Medulla oblongata (tissue), 1 donor: ENCODE measurements at regions not wholly inside any gene's neighbourhood (a gene's known extent, or its start where the extent isn't known, plus 50 kb on each side); places are given as distances from the start of the nearest gene placed in this dataset.

ENCODE experiments used
- DNase-seq: peaks from one replicate; pipeline ENCODE4 v3.0.0-alpha.2; 2015; ENCODE audit errors: extremely low spot score

DNA sequence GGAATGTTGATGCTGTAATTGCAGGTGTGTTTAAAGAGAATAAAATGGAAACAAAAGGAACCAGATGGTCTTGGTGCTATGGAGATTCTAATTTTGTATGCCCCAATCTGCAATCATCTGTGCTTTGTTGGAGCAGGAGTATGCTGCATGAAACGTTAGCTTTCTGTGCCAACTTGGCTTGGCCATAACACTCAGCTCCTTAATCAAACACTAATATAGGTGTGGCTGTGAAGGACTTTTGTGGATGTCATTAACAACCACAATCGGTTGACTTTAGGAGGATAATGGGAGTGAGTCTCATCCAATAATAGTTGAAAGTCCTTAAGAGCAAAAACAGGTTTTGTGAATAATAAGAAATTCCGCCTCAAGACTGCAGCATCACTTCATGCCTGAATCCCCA lies 399.2 kb downstream of the NLGN4X start:
- DNase-seq = no peak

DNA sequence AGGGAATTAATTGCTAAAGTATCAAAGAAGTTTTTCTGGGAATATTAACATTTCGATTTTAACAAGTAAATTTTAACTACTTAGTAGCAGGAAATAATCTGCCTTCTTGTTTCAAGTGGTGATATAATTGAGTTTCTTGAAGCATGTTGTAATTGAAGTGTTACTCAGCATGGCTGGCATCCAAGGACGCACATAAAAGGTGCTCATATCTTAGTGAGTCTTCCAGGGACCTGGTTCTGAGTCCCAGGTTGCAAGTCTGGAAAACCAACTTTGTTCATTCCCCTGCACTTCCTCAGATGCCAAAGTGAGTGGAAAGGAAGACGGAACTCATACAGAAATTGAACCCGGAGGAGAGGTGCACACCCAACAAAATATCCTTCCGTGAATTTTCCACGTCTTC lies 399.6 kb downstream of the NLGN4X start:
- DNase-seq = no peak

DNA sequence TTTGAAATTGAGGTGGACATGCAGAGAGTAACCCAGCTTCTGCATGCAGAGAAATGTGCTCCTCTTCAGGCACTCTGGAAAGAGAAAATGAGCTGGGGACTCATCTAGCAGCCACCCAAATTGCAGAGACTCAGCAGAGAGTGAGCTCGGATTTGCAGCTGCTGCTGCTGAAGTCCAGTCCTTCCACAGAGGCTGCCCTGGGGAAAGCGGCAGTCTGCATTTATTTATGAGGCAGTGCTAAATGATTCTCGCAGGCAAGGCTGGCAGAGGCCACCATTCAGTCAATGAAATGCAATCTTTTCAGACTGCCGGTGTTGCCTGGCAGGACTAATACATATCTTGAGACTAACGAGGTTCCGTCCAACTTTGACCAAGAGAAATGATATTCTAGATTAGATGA lies 404.8 kb downstream of the NLGN4X start:
- no peak for DNase-seq

DNA sequence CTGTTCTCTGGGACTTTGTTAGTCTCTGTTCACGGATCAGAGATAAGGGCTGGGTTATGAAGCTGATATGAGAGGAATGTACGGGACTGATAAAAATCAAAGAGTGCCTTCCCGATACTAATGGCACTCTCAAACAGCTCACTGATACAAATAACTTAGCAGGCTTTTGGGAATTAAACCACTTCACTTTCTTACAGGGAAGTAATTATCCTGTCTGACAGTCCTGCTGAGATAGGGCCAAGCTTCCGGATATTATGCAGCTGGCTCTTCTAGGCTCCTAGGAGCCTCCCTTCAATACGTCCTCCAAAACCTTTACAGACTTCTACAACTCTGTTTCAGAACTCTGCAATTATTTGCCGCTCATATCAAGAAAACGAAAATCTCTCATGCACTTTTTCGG lies 418.0 kb downstream of the NLGN4X start:
- no peak for DNase-seq

DNA sequence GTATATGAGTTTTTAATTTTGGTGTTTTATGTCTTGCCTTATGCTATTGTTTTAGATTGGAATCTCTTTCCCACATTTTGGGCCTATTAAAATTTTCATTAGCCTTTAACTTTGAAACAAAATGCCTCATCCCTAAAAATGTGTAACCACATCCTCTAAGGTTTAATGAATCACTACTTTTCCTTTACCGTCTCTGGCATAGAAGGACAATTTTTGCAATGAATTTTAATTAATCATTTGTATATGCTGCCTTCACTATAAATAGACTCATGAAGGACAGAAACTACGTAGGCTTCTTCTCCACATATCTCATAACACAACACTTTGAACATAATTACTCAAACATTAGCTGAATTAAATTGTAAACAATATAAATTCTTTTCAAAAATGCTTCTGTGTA lies 421.5 kb downstream of the NLGN4X start:
- DNase-seq = no peak

GRCh38 chrX:5802391-5802790 lies 426.3 kb downstream of the NLGN4X start:
- no peak for DNase-seq

DNA sequence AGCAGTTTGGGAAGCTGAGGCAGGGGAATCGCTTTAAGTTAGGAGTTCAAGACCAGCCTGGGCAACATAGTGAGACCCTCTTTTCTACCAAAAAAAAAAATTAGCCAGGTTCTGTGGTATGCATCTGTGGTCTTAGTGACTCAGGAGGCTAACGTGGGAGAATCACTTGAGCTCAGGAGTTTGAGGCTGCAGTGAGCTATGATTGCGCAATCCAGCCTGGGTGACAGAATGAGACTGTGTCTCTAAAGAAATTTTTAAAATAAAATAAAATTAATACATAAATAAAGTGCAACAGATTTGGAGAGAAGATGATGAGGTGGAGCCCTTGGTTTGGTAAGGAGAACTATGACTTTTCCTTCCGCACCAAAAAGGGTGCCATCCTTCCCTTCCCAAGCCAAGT lies 436.9 kb downstream of the NLGN4X start:
- no peak for DNase-seq

DNA sequence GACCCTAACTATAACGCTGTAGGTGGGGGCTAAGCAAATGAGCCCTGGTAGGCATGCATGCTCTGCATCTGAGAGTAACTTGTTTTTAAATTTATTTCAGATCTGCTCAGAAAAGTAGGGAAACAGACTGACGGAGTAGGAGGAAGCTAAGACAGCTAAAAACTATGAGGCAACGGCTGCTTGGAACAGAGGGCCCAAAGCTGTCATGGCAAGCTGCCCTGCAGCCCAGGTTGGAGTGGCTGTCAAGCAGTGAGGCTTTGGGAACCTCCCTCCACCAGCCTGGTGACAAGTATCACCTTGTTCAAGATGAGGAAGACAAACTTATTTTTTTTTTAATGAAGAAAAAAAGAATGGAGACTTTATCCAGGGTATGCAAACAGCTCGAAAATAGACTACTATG lies 439.8 kb downstream of the NLGN4X start:
- DNase-seq = no peak

- no peak for DNase-seq
Observed at GRCh38 chrX:5780821-5781220, 447.8 kb downstream of the NLGN4X start.

- DNase-seq = peak; percentile 8
Observed at GRCh38 chrX:5775846-5776430, 452.7 kb downstream of the NLGN4X start.

DNA sequence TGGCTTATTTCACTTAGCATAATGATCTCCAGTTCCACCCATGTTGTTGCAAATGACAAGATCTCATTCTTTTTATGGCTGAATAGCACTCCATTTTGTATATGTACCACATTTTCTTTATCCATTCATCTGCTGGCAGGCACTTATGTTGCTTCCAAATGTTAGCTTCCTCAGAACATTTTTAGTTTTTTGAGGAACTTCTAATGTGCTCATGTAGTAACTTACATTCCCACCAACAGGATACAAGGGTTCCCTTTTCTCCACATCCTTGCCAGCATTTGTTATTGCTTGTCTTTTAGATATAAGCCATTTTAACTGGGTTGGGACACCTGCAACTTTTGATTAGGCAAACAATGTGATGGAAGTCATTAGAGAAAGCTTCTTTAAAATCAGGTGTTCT lies 454.2 kb downstream of the NLGN4X start:
- DNase-seq = no peak

DNA sequence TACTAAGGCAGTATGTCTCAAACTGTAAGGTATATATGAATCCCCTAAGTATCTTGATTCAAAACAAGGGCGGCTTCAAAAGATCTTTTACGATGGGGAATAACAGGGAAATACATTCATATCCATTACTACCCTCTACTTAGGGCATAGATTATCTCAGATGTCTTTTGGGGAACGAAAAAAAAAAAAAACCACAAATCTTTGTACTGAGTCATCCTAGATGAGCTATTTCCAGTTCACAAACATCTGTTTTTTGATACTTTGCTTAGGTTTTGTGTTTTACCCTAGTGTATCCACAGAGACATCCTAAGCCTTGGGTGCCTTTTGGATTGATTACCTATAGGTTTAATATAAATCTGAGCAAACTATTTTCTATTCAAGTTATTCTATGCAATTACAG lies 457.2 kb downstream of the NLGN4X start:
- no peak for DNase-seq

GRCh38 chrX:5756616-5757015 lies 472.1 kb downstream of the NLGN4X start:
- DNase-seq = no peak

DNA sequence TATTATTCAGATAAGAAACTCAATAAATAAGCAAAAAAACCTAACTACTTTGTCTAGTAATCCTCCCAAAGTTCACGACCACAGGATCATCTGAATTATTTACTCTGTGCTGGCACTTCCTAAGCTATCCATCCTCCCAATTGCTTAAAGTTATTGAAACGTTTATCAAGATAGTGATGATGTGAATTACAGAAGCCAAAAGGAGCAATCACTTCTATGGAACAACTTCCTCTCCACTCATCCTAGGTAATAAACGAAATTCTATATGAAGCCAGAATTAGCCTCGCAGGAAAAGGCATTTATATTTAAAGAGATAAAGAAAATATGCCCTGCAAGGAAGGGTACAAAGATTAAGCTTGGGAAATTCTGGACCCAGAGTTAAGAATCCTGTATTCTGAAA lies 475.4 kb downstream of the NLGN4X start:
- DNase-seq = no peak

GRCh38 chrX:5752831-5753230 lies 475.8 kb downstream of the NLGN4X start:
- DNase-seq = no peak

DNA sequence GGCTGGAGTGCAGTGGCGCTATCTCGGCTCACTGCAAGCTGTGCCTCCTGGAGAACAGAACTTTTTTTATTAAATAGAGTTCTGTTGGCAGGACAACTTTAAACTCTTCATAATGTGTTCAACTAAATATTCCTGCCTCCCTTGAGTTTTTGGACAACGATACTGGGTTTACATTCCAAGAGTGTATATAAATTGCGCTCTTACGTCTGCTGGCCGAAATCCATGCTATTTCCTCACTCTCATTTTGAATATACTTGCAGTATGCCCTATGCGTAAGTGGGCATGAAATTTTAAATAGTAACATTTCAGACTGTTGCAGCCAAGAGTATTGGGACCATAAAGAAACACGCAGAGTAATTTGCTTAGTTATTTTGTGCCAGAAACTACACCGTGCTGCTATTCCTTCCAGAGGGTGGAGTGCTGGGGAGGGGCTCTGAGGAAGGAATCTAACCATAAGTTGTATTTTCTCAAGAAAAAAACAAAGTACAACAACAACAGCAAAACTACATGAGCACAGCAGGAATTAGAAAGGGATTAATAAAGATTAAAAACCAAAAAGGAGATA lies 480.0 kb downstream of the NLGN4X start:
- DNase-seq = no peak

DNA sequence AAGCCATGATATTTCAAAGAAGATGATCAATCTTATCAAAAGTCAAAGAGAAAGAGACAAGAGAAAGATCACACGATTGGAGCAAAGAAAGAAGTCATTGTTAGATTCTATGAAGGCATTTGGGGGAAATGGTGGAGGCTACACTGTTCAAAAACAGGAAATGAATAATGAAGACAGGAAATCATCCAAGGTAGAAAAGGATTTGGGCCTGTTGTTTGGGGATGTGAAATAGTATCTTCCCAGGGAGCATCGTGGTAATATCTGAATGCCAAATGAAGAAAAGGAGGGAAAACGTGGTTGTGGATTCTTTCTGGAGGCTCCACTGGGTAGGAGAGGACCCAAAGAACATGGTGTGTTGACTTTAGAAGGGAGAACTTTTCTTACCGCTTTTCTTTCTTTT lies 482.4 kb downstream of the NLGN4X start:
- DNase-seq = no peak

GRCh38 chrX:5733501-5733900 lies 495.2 kb downstream of the NLGN4X start:
- no peak for DNase-seq

DNA sequence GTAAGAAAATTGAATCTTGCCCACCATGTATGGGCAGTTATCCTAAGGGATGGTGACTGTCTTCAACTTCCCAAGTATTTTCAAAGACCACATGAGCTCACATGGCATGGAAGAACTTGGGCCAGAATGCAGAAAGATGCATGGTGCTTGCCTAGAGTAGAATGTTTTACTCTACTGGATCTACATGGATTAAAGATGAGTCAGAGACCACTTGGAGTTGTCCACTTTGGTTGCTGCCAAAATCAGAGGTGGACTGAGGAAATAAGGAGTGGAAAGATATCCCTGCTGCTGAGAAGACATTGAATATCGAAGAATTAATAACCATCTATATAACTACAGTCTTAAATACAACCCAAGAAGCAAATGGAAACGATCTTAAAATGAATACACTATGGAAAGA lies 498.1 kb downstream of the NLGN4X start:
- DNase-seq = no peak

- DNase-seq = peak; percentile 58
Observed at GRCh38 chrX:5726224-5726623, 502.4 kb downstream of the NLGN4X start.

DNA sequence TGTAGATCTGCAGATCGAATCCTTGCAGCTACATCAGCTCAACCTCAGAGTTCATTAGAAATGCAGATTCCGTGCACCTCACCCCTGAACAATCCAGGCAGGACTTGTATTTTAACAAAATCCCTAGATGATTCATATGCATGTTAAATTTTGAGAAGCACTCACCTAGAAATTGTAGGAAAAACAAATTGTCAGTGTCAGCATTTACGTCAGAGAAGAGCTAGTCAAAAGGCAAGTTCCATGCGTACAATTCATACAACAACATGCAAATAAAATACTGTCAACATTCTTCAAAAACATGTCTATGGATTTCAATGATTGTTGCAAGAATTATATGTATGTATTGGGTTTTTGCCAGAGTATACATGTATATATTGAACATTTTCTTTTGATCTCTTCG lies 504.5 kb downstream of the NLGN4X start:
- no peak for DNase-seq

DNA sequence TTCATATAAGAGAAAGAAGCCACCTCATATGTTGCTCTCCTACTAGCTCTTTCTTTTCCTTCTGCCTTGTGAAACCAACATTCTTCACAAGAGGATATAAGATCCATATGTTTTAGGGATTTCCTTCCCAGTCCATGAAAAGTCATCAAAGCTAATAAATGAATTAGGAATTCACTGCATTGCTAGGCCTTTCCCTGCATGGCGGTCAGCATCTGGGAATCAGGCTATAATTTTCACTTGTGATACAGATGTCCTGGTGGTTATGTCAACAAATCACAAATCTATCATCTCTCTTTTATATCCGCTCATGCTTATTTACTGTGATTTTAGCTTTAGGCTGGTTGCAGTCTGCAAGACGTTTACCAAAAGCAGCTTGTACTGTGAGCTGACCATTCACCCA lies 510.0 kb downstream of the NLGN4X start:
- no peak for DNase-seq

DNA sequence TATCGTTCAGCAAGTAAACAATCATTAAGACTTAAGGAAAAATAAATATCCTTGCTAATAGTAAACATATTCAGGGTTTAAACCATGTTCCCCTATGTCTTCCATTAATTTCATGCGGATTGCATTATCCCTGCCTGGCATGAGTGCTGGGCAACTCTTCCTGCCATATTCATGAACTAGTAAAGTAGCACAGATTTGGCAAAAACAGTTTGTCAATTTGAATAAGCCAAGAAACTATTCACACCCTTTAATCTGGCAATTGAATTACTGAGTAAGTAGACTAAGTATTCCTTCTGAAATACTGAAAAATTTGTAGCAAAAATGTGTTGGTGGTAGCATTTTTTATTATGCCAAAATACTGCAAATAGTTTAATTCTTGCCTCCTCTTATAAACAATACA lies 512.0 kb downstream of the NLGN4X start:
- DNase-seq = no peak

- no peak for DNase-seq
Observed at GRCh38 chrX:5708251-5708650, 520.4 kb downstream of the NLGN4X start.
